ENCODE measurements at regions not wholly inside any gene's neighbourhood (a gene's known extent, or its start where the extent isn't known, plus 50 kb on each side); places are given as distances from the start of the nearest gene placed in this dataset.
"Not testable (repeated sequence)": the region's sequence is repeated elsewhere in the genome, so short reads cannot be mapped to it uniquely, and the experiment has no call there.

GRCh38 chr6:81584156-81584555 is 168.3 kb downstream of the TENT5A start:
- TF ChIP-seq CTCF, POLR2AphosphoS5 (IDR thresholded peaks at IDR 0.05): not testable (repeated sequence)

Measured in prostate gland (tissue), 2 donors.